ENCODE measurements at regions not wholly inside any gene's neighbourhood (a gene's known extent, or its start where the extent isn't known, plus 50 kb on each side); places are given as distances from the start of the nearest gene placed in this dataset.

DNA sequence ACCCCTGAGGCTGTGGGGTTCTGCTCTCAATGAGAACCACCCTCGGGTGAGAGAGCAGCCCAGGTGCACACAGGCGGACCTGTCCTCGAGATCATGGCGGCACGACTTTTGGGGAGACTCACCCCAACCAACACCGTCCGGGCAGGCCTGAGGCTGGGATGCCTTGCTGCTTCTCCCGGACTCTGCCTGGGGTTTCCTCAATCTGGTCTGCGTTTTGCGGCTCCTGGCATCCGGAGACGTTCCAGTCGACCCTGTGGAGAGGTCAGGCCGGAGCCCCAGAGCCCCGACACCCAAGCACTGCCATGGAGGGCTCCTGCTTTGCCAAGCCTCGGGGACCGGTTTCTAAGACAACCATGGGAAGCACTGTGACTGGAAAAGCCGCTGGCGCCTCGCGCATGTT lies 3879.7 kb downstream of the SRGAP2C start:
- H3K9ac ChIP-seq (replicated peaks in 1 of 4; ENCODE audit: extremely low read depth in 1 of 4, low read depth in 3 of 4, low read length in 3 of 4): no peak overlapping the region
- H3K23ac ChIP-seq (ENCODE audit: insufficient read length): no peak overlapping the region
- DNase-seq (ENCODE audit: low read depth in 1 of 2, low spot score in 2 of 2) (no peak), FAIRE-seq (no peak)
- H3K27me3 ChIP-seq (replicated peaks in 1 of 4; ENCODE audit: control insufficient read depth in 3 of 4, extremely low read depth in 1 of 4, insufficient read depth in 3 of 4, low read length in 3 of 4): no peaks in the 10 kb centered on the region
- TF ChIP-seq SIN3A (conservative IDR thresholded peaks at IDR 0.05 in 1 of 2, IDR thresholded peaks at IDR 0.05 in 1 of 2; ENCODE audit: low read depth in 1 of 2, low read length in 2 of 2): no peak
- TF ChIP-seq SP4 (IDR thresholded peaks at IDR 0.05; ENCODE audit: low read length): no peak
- H3K9me3 ChIP-seq (ENCODE audit: insufficient read depth in 2 of 2, low read depth in 1 of 2, low read length in 1 of 2): peaks cover 26 to 34% of the 10 kb centered on the region in 2 experiments
- no peak overlapping the region for H3K4ac ChIP-seq (replicated peaks; ENCODE audit: insufficient read length, low read depth, low read length)
- WGBS, 2 experiments (ENCODE audit: extremely low coverage in 1 of 2, insufficient coverage in 1 of 2, insufficient read length in 1 of 2, insufficient replicate concordance in 2 of 2, low coverage in 1 of 2, low lambda C conversion rate in 2 of 2, missing lambda C conversion rate in 1 of 2): 88% methylated on average over 15 of the region's 21 CpGs; no CpG with 5 or more reads in 1 of the 2 experiments
- no peak overlapping the region for H2BK5ac ChIP-seq (ENCODE audit: low read depth, low read length)
- no peak overlapping the region for H3K18ac ChIP-seq (ENCODE audit: extremely low read depth, low read length)
- H4K8ac ChIP-seq (ENCODE audit: extremely low read depth, insufficient read depth, low read length): no peak overlapping the region
- H3K56ac ChIP-seq (replicated peaks; ENCODE audit: insufficient read length, low read depth, low read length): no peak overlapping the region
- H2BK12ac ChIP-seq (ENCODE audit: low read depth, low read length): no peak overlapping the region
- H4K20me1 ChIP-seq (replicated peaks in 1 of 2; ENCODE audit: control insufficient read depth in 1 of 2, insufficient read depth in 2 of 2, low read length in 2 of 2): no peaks in the 10 kb centered on the region
- H3K27ac ChIP-seq (ENCODE audit: low read depth, low read length): no peak overlapping the region
- no peaks in the 10 kb centered on the region for H3K4me1 ChIP-seq (replicated peaks in 1 of 4; ENCODE audit: control insufficient read depth in 3 of 4, insufficient read depth in 4 of 4, low read length in 3 of 4)
- no peak overlapping the region for H3K4me2 ChIP-seq (ENCODE audit: insufficient read depth in 1 of 2, low read depth in 2 of 2, low read length in 2 of 2)
- no peak overlapping the region for H2AK5ac ChIP-seq (ENCODE audit: low read depth, low read length)
- H2BK15ac ChIP-seq (ENCODE audit: low read length): no peak overlapping the region
- H2BK20ac ChIP-seq (ENCODE audit: low read length): no peak overlapping the region
- no peak overlapping the region for H3K4me3 ChIP-seq (ENCODE audit: extremely low read depth in 1 of 4, insufficient read depth in 2 of 4, low read depth in 3 of 4, low read length in 4 of 4)
- H4K5ac ChIP-seq (ENCODE audit: insufficient read length, low read depth, low read length): no peak overlapping the region
- no peaks in the 10 kb centered on the region for H3K23me2 ChIP-seq (ENCODE audit: low read depth, low read length)
- CTCF ChIA-PET (ENCODE audit: partially characterized antibody): no interaction called here
- H2BK120ac ChIP-seq (replicated peaks; ENCODE audit: low read depth, low read length): no peak overlapping the region
- H3K36me3 ChIP-seq (ENCODE audit: control insufficient read depth in 2 of 4, insufficient read depth in 4 of 4, low read length in 3 of 4): no peaks in the 10 kb centered on the region
- no peaks in the 10 kb centered on the region for H3K79me1 ChIP-seq (ENCODE audit: low read depth, low read length)
- no peak overlapping the region for H4K91ac ChIP-seq (replicated peaks; ENCODE audit: insufficient read length, low read length)
- H3K79me2 ChIP-seq (ENCODE audit: control insufficient read depth in 1 of 2, insufficient read depth in 2 of 2, low read length in 2 of 2): no peaks in the 10 kb centered on the region
- POLR2A ChIA-PET (ENCODE audit: partially characterized antibody): no interaction called here
- H3K14ac ChIP-seq (ENCODE audit: insufficient read length): no peak overlapping the region
- no peak overlapping the region for H2AFZ ChIP-seq (ENCODE audit: low read length)

Data from H1 (cell line).